K562 (cell line): ENCODE measurements at regions not wholly inside any gene's neighbourhood (a gene's known extent, or its start where the extent isn't known, plus 50 kb on each side); places are given as distances from the start of the nearest gene placed in this dataset.

Experiments used
- ATAC-seq: fragments of 200-7000 bp; cut with Tn5 transposase; 3 replicates; pipeline ENCODE4 v1.9.1; 2020; ENCODE audit warnings: moderate library complexity
- BruUV-seq: library from RNA; stranded (reverse); fragments of 400-500 nt; replicated peaks from 2 replicates; lab custom pipeline; 2021; lab: Mats Ljungman, UMichigan
- CTCF ChIA-PET: fragments of 300-600 bp; formaldehyde crosslinking; extraction: SDS; loops from one replicate; lab custom pipeline; 2021; ENCODE audit warnings: low intra/inter-chr PET ratio; lab: Yijun Ruan, JAX
- POLR2A ChIA-PET: fragments of 300-600, 350-650 bp; sonication (Branson Sonifier 250); formaldehyde crosslinking; extraction: SDS; loops from one replicate; lab custom pipeline; 2021; ENCODE audit warnings: antibody characterized with exemption, inconsistent platforms; lab: Yijun Ruan, JAX
- DNase-seq, 4 experiments: peaks; one replicate each; pipeline versions ENCODE4 v3.0.0 to v3.0.0-alpha.2; 2011 to 2018; ENCODE audit warnings: low spot score in 3 of 4, mixed read lengths in 3 of 4; ENCODE audit errors: extremely low read depth in 1 of 4
- FAIRE-seq: peaks from 2 replicates; lab custom pipeline; 2011; peaks lifted over from hg19 to GRCh38; lab: Jason Lieb, UNC
- H2AFZ ChIP-seq: 2 replicates; pipeline ENCODE4 v1.6.0; 2011; ENCODE audit warnings: low read depth, low read length, control low read depth, inconsistent platforms
- H3K27ac ChIP-seq: fragments of 200-600 bp; 3 replicates; pipeline ENCODE4 v1.8.0; 2011; ENCODE audit warnings: low read depth, mild to moderate bottlenecking, control low read depth, inconsistent platforms, low read length, moderate library complexity, mixed read lengths; ENCODE audit errors: extremely low read depth
- H3K27me3 ChIP-seq, 2 experiments: fragments of 300-600 bp in 1 of 2; 2 replicates in 1 of 2; 3 replicates in 1 of 2; pipeline versions ENCODE4 v1.6.0 to v1.8.0; 2011; ENCODE audit warnings: inconsistent platforms in 2 of 2, low read length in 2 of 2, mild to moderate bottlenecking in 1 of 2, mixed read lengths in 1 of 2, moderate library complexity in 1 of 2; ENCODE audit not compliant: control insufficient read depth in 2 of 2, insufficient read depth in 2 of 2
- H3K36me3 ChIP-seq: fragments of 300-600 bp; 3 replicates; pipeline ENCODE4 v1.8.0; 2011; ENCODE audit warnings: mild to moderate bottlenecking, low read length, inconsistent platforms; ENCODE audit not compliant: control insufficient read depth, insufficient read depth
- H3K4me1 ChIP-seq, 2 experiments: fragments of 200-600 bp in 1 of 2; replicated peaks in 1 of 2; 2 replicates in 1 of 2; 3 replicates in 1 of 2; pipeline versions ENCODE4 v1.5.1 to v1.8.0; 2011; ENCODE audit warnings: inconsistent platforms in 2 of 2, low read length in 2 of 2, mild to moderate bottlenecking in 1 of 2, mixed read lengths in 1 of 2, moderate library complexity in 1 of 2; ENCODE audit not compliant: control insufficient read depth in 2 of 2, insufficient read depth in 2 of 2
- H3K4me2 ChIP-seq: 2 replicates; pipeline ENCODE4 v1.6.1; 2011; ENCODE audit warnings: low read length, control low read depth, inconsistent platforms, mixed read lengths; ENCODE audit not compliant: insufficient read depth
- H3K4me3 ChIP-seq: fragments of 200-600 bp; sonication (generic), shearing (Covaris generic); 2 replicates; pipeline ENCODE4 v1.5.1; 2016; ENCODE audit warnings: control low read depth, inconsistent platforms
- H3K79me2 ChIP-seq: fragments of 200-600 bp; 3 replicates; pipeline ENCODE4 v1.8.0; 2011; ENCODE audit warnings: low read length, inconsistent platforms; ENCODE audit not compliant: control insufficient read depth, insufficient read depth
- H3K9ac ChIP-seq, 2 experiments: 2 replicates each; pipeline versions ENCODE4 v1.6.0 to v1.6.1; 2011; ENCODE audit warnings: low read depth in 2 of 2, low read length in 2 of 2, control low read depth in 1 of 2, inconsistent platforms in 1 of 2, mild to moderate bottlenecking in 1 of 2, mixed read lengths in 1 of 2; ENCODE audit not compliant: insufficient read depth in 1 of 2
- H3K9me1 ChIP-seq: one replicate; pipeline ENCODE4 v1.6.0; 2011; ENCODE audit warnings: inconsistent platforms, mild to moderate bottlenecking, low read length, moderate library complexity; ENCODE audit not compliant: control insufficient read depth, insufficient read depth
- H3K9me3 ChIP-seq: replicated peaks from 2 replicates; pipeline ENCODE4 v1.5.1; 2011; ENCODE audit warnings: low read depth, low read length, inconsistent platforms; ENCODE audit not compliant: control insufficient read depth, insufficient read depth
- H4K20me1 ChIP-seq: replicated peaks from 2 replicates; pipeline ENCODE4 v1.6.1; 2011; ENCODE audit warnings: low read length, inconsistent platforms, mixed read lengths; ENCODE audit not compliant: control insufficient read depth, insufficient read depth
- CBFA2T2 ChIP-seq: fragments of 450-650 bp; conservative IDR thresholded peaks from 2 replicates; pipeline ENCODE4 v1.6.1; 2017; ENCODE audit warnings: mild to moderate bottlenecking
- CREB1 ChIP-seq, 2 experiments: sonication (generic) in 1 of 2; formaldehyde crosslinking in 1 of 2; IDR thresholded peaks; 2 replicates each; pipeline versions ENCODE4 v1.6.1 to v1.8.0; 2012 to 2022; ENCODE audit warnings: inconsistent platforms in 1 of 2, mild to moderate bottlenecking in 1 of 2, missing genetic modification reagents in 1 of 2, moderate library complexity in 1 of 2
- FOS ChIP-seq: IDR thresholded peaks from 3 replicates; pipeline ENCODE4 v1.6.1; 2011; ENCODE audit not compliant: insufficient read length; ENCODE audit errors: extremely low read depth
- L3MBTL2 ChIP-seq: fragments of 450-650 bp; IDR thresholded peaks from 2 replicates; pipeline ENCODE4 v1.6.1; 2016; ENCODE audit warnings: mild to moderate bottlenecking, moderate library complexity
- LCOR ChIP-seq: sonication (generic); formaldehyde crosslinking; IDR thresholded peaks from 2 replicates; pipeline ENCODE4 v1.8.0; 2022; ENCODE audit warnings: mild to moderate bottlenecking, missing genetic modification reagents
- MYC ChIP-seq, 2 experiments: fragments of 250-450 bp in 1 of 2; sonication (Bioruptor Pico) in 1 of 2; IDR thresholded peaks; 2 replicates each; pipeline versions ENCODE4 v1.5.1 to v1.6.1; 2012 to 2021; ENCODE audit warnings: low read depth in 2 of 2, borderline replicate concordance in 1 of 2, improper control_type of control experiment in 1 of 2, low read length in 1 of 2, mild to moderate bottlenecking in 1 of 2, moderate library complexity in 1 of 2
- NELFE ChIP-seq: IDR thresholded peaks from 2 replicates; pipeline ENCODE4 v1.6.1; 2011; ENCODE audit warnings: mild to moderate bottlenecking; ENCODE audit not compliant: insufficient read depth, insufficient read length
- NFYB ChIP-seq: IDR thresholded peaks from 2 replicates; pipeline ENCODE4 v1.6.1; 2011; ENCODE audit warnings: mild to moderate bottlenecking, moderate library complexity; ENCODE audit not compliant: insufficient read length; ENCODE audit errors: extremely low read depth
- RAD51 ChIP-seq: fragments of 450-650 bp; IDR thresholded peaks from 2 replicates; pipeline ENCODE4 v1.7.1; 2016; ENCODE audit warnings: low read depth, mild to moderate bottlenecking, borderline replicate concordance
- RBM25 ChIP-seq: fragments of 200-400 bp; formaldehyde crosslinking; IDR thresholded peaks from 2 replicates; pipeline ENCODE4 v1.6.1; 2018; ENCODE audit warnings: low read length, low read depth, moderate library complexity; ENCODE audit not compliant: severe bottlenecking
- TRIM24 ChIP-seq, 2 experiments: fragments of 450-650 bp; IDR thresholded peaks; 2 replicates each; pipeline ENCODE4 v1.6.1; 2016
- TRIM28 ChIP-seq: fragments of 450-650 bp; IDR thresholded peaks from 2 replicates; pipeline ENCODE4 v1.6.1; 2017
- ZNF644 ChIP-seq: fragments of 200-800 bp; sonication (Bioruptor generic); IDR thresholded peaks from 2 replicates; pipeline ENCODE4 v1.6.1; 2016; ENCODE audit warnings: low read depth, missing genetic modification characterization, missing compliant biosample characterization
- WGBS: fragments of 100-300 bp; shearing (Covaris generic); methylation state at CpG from one replicate; pipeline ENCODE4 v1.1.6; 2016; ENCODE audit warnings: low coverage, mixed read lengths; ENCODE audit not compliant: insufficient coverage; ENCODE audit errors: missing lambda C conversion rate; 5-methylcytosine and 5-hydroxymethylcytosine counted together
- in situ Hi-C: fragments of 300-500 bp; cut with MboI; formaldehyde crosslinking; loops from 4 replicates; pipeline ENCODE4 v1.15.0; 2018; ENCODE audit warnings: inconsistent platforms, mixed read lengths
- intact Hi-C: fragments of 100-400 bp; cut with micrococcal nuclease; formaldehyde crosslinking; loops from 2 replicates; pipeline ENCODE4 v1.14.2; 2022
- TF ChIP-seq, protein P1 (sequence below): sonication (generic); formaldehyde crosslinking; IDR thresholded peaks from 2 replicates; pipeline ENCODE4 v1.9.0; 2022; ENCODE audit warnings: mild to moderate bottlenecking, missing genetic modification reagents
- TF ChIP-seq, protein P2 (sequence below): sonication (generic); formaldehyde crosslinking; IDR thresholded peaks from 2 replicates; pipeline ENCODE4 v1.5.0; 2020; ENCODE audit warnings: missing genetic modification reagents
- TF ChIP-seq, protein P3 (sequence below), 2 experiments: fragments of 450-650 bp; conservative IDR thresholded peaks; 2 replicates each; pipeline ENCODE4 v1.6.1; 2017; ENCODE audit warnings: mild to moderate bottlenecking in 2 of 2, moderate library complexity in 2 of 2
- TF ChIP-seq, protein P4 (sequence below): sonication (generic); formaldehyde crosslinking; IDR thresholded peaks from 2 replicates; pipeline ENCODE4 v1.9.0; 2022; ENCODE audit warnings: mild to moderate bottlenecking, missing genetic modification reagents

DNA sequence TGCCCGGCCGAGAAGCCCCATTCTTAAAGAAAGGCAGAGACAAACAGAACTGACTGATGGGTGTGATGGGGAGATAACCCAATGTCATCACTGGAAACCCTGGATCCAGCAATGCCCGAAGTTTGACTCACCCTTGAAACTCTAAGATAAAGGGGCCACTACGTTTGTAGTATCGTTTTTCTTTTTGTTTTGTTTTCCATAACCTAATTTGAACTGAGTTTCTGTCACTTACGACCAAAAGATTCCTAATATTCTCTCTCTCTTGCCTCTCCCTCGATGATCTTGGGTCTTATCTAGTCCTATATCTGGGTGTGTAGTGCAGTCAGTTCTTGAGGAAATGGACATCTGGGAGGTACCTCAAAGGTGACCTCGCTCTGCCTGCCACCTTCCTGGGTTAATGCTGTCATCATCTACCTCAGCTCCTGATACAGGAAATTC is 57.8 kb upstream of the ID3 start (continued):
- TF ChIP-seq CREB1 (IDR thresholded peaks at IDR 0.05) (no peak), CREB1 (CRISPR knock-in tag; IDR thresholded peaks at IDR 0.05) (no peak), TRIM24 (IDR thresholded peaks at IDR 0.05) (no peak), ZNF644 (tag) (0 out of 2 replicates have a peak, but pooled peaks have one; percentile 22)

DNA sequence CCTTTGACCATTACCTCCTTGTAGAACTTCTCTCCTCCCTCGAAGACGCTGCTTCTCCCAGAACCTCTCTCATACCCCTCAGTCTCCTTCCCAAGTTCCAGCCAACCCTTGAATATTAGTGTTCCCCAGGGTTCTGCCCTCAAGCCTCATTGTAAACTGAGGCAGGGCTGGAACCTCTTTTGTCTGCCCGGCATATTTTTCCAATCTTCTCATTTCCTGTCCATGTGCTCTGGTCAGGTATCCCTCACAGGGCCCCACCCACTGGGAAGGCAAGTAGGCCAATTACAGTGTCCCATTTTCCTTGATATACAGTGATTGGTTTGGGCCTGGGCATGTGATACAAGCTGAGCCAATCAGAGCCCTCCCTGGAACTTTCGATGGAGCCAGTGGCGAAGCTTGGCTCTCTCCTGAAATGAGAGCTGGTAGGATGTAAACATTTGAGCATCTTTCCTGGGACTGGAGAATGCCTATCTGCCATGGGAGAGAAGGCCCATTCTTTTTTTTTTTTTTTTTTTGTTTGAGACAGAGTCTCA is 57.1 kb upstream of the ID3 start:
- intact Hi-C loops: no loop called here
- POLR2A ChIA-PET: interaction anchor here (0.6 to 0.8 kb wide), 3 partner anchors 19 to 128 kb away, joined by 3 to 4 read pairs (median 3); no protein-coding TSS in a partner anchor
- TF ChIP-seq NFYB (peak; percentile 78), L3MBTL2 (peak; percentile 78), FOS (peak; percentile 55), NELFE (no peak), RBM25 (peak; percentile 42), MYC (IDR thresholded peaks at IDR 0.05; ENCODE audit: low read depth, low read length) (0 out of 2 replicates have a peak, but pooled peaks have one; percentile 16), MYC (CRISPR knock-in tag; IDR thresholded peaks at IDR 0.05; ENCODE audit: borderline replicate concordance, low read depth) (no peak), LCOR (CRISPR knock-in tag) (no peak), RAD51 (peak; percentile 87), CBFA2T2 (peak; percentile 37; the same call in 1 of the 2 replicates), TRIM28 (no peak)
- TF ChIP-seq, protein P1, sequence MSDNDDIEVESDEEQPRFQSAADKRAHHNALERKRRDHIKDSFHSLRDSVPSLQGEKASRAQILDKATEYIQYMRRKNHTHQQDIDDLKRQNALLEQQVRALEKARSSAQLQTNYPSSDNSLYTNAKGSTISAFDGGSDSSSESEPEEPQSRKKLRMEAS: 0 out of 2 replicates have a peak, but pooled peaks have one; percentile 37
- TF ChIP-seq, protein P2, sequence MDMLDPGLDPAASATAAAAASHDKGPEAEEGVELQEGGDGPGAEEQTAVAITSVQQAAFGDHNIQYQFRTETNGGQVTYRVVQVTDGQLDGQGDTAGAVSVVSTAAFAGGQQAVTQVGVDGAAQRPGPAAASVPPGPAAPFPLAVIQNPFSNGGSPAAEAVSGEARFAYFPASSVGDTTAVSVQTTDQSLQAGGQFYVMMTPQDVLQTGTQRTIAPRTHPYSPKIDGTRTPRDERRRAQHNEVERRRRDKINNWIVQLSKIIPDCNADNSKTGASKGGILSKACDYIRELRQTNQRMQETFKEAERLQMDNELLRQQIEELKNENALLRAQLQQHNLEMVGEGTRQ (CRISPR knock-in tag): peak; percentile 91
- TF ChIP-seq, protein P3, sequence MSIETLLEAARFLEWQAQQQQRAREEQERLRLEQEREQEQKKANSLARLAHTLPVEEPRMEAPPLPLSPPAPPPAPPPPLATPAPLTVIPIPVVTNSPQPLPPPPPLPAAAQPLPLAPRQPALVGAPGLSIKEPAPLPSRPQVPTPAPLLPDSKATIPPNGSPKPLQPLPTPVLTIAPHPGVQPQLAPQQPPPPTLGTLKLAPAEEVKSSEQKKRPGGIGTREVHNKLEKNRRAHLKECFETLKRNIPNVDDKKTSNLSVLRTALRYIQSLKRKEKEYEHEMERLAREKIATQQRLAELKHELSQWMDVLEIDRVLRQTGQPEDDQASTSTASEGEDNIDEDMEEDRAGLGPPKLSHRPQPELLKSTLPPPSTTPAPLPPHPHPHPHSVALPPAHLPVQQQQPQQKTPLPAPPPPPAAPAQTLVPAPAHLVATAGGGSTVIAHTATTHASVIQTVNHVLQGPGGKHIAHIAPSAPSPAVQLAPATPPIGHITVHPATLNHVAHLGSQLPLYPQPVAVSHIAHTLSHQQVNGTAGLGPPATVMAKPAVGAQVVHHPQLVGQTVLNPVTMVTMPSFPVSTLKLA (conservative IDR thresholded peaks at IDR 0.05): peak in 1 of 2 experiments; percentile 12; a peak in 1 of 4 replicates
- TF ChIP-seq, protein P4, sequence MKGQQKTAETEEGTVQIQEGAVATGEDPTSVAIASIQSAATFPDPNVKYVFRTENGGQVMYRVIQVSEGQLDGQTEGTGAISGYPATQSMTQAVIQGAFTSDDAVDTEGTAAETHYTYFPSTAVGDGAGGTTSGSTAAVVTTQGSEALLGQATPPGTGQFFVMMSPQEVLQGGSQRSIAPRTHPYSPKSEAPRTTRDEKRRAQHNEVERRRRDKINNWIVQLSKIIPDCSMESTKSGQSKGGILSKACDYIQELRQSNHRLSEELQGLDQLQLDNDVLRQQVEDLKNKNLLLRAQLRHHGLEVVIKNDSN: peak; percentile 94

More for the DNA sequence above, 57.1 kb upstream of the ID3 start:
- no peak overlapping the region for H3K9ac ChIP-seq
- 43% methylated on average over 5 of the region's 5 CpGs for WGBS
- CTCF ChIA-PET: no interaction called here
- H3K9me3 ChIP-seq: no peaks in the 10 kb centered on the region
- H4K20me1 ChIP-seq: no peaks in the 10 kb centered on the region
- H3K4me3 ChIP-seq: no peak overlapping the region
- peak overlapping the region; percentile 20; the same call in 1 of the 2 replicates for H2AFZ ChIP-seq
- FAIRE-seq (peak; percentile 69), ATAC-seq (peak; percentile 78), DNase-seq (peak; percentile 24 to 74 (median 50))
- in situ Hi-C loops: no loop called here
- no peaks in the 10 kb centered on the region for H3K9me1 ChIP-seq
- H3K79me2 ChIP-seq: no peaks in the 10 kb centered on the region
- no peak overlapping the region for H3K27ac ChIP-seq
- H3K4me2 ChIP-seq: no peak overlapping the region
- H3K4me1 ChIP-seq: peaks cover 13 to 15% of the 10 kb centered on the region in 2 experiments
- no TSS peak for BruUV-seq
- H3K36me3 ChIP-seq: no peaks in the 10 kb centered on the region
- H3K27me3 ChIP-seq: peaks cover 25 to 46% of the 10 kb centered on the region in 2 experiments; a peak in 4 of 5 replicates
